Osteoblast (primary cell): ENCODE measurements at regions not wholly inside any gene's neighbourhood (a gene's known extent, or its start where the extent isn't known, plus 50 kb on each side); places are given as distances from the start of the nearest gene placed in this dataset.

Experiments used
- DNase-seq: peaks from one replicate; pipeline ENCODE4 v3.0.0; 2011; ENCODE audit warnings: low spot score, mixed read lengths; ENCODE audit not compliant: insufficient read length; ENCODE audit errors: missing footprints
- H2AFZ ChIP-seq: 2 replicates; pipeline ENCODE4 v1.6.0; 2011; ENCODE audit warnings: mild to moderate bottlenecking, low read length
- H3K27ac ChIP-seq: 2 replicates; pipeline ENCODE4 v1.5.1; 2011; ENCODE audit warnings: mild to moderate bottlenecking, low read depth, low read length, moderate library complexity
- H3K27me3 ChIP-seq: 2 replicates; pipeline ENCODE4 v1.6.0; 2012; ENCODE audit warnings: mild to moderate bottlenecking, control low read depth, inconsistent platforms, low read length, moderate library complexity; ENCODE audit not compliant: insufficient read depth
- H3K36me3 ChIP-seq: 2 replicates; pipeline ENCODE4 v1.5.1; 2011; ENCODE audit warnings: mild to moderate bottlenecking, low read length, control low read depth, moderate library complexity; ENCODE audit not compliant: insufficient read depth
- H3K4me1 ChIP-seq: 2 replicates; pipeline ENCODE4 v1.5.1; 2011; ENCODE audit warnings: mild to moderate bottlenecking, low read length, control low read depth, moderate library complexity; ENCODE audit not compliant: insufficient read depth
- H3K4me2 ChIP-seq: 2 replicates; pipeline ENCODE4 v1.6.0; 2011; ENCODE audit warnings: mild to moderate bottlenecking, low read length; ENCODE audit not compliant: insufficient read depth
- H3K4me3 ChIP-seq: fragments of 200-600 bp; sonication (generic); 3 replicates; pipeline ENCODE4 v1.5.1; 2012; ENCODE audit warnings: mild to moderate bottlenecking, low read length, inconsistent platforms; ENCODE audit not compliant: insufficient read depth
- H3K79me2 ChIP-seq: 2 replicates; pipeline ENCODE4 v1.6.0; 2012; ENCODE audit warnings: mild to moderate bottlenecking, low read length, control low read depth, inconsistent platforms; ENCODE audit not compliant: insufficient read depth
- H3K9me3 ChIP-seq: 2 replicates; pipeline ENCODE4 v1.5.1; 2011; ENCODE audit warnings: low read depth, low read length, control low read depth
- H4K20me1 ChIP-seq: 2 replicates; pipeline ENCODE4 v1.6.0; 2012; ENCODE audit warnings: mild to moderate bottlenecking, low read length, control low read depth; ENCODE audit not compliant: insufficient read depth
- CTCF ChIP-seq: IDR thresholded peaks from 2 replicates; pipeline ENCODE4 v1.5.1; 2011; ENCODE audit warnings: mild to moderate bottlenecking, low read depth, low read length, moderate library complexity; ENCODE audit errors: extremely low read depth

- H3K36me3 ChIP-seq, result no peaks in the 10 kb centered on the region
- no peak for TF ChIP-seq CTCF
- no peaks in the 10 kb centered on the region for H3K9me3 ChIP-seq
- H3K79me2 ChIP-seq, result no peaks in the 10 kb centered on the region
- no peaks in the 10 kb centered on the region for H4K20me1 ChIP-seq
- peak overlapping the region; percentile 50 for H2AFZ ChIP-seq
- H3K4me1 ChIP-seq, result peaks cover 10% of the 10 kb centered on the region
- peak overlapping the region; percentile 58 for H3K4me2 ChIP-seq
- H3K4me3 ChIP-seq, result no peak overlapping the region
- H3K27me3 ChIP-seq, result no peaks in the 10 kb centered on the region
- peak overlapping the region; percentile 41 for H3K27ac ChIP-seq
- peak; percentile 35 for DNase-seq
Measured at GRCh38 chr7:92916770-92917224, 80.4 kb upstream of the CDK6 start.

- no peak overlapping the region for H3K4me3 ChIP-seq
- TF ChIP-seq CTCF, result no peak
- H3K36me3 ChIP-seq, result no peaks in the 10 kb centered on the region
- H3K27me3 ChIP-seq, result no peaks in the 10 kb centered on the region
- H3K27ac ChIP-seq, result no peak overlapping the region
- H3K4me1 ChIP-seq, result peaks cover 10% of the 10 kb centered on the region
- no peaks in the 10 kb centered on the region for H3K79me2 ChIP-seq
- no peaks in the 10 kb centered on the region for H4K20me1 ChIP-seq
- DNase-seq, result no peak
- H2AFZ ChIP-seq, result no peak overlapping the region
- H3K9me3 ChIP-seq, result no peaks in the 10 kb centered on the region
- H3K4me2 ChIP-seq, result no peak overlapping the region
Measured at GRCh38 chr7:92915348-92915747, 79.0 kb upstream of the CDK6 start.

GRCh38 chr7:92914645-92915044, 78.3 kb upstream of the CDK6 start:
- TF ChIP-seq CTCF, result no peak
- Histone ChIP-seq H4K20me1 (no peaks in the 10 kb centered on the region), H3K27ac (no peak overlapping the region), H3K9me3 (no peaks in the 10 kb centered on the region), H3K4me3 (no peak overlapping the region), H2AFZ (no peak overlapping the region), H3K36me3 (no peaks in the 10 kb centered on the region), H3K27me3 (no peaks in the 10 kb centered on the region), H3K4me1 (peaks cover 10% of the 10 kb centered on the region), H3K4me2 (no peak overlapping the region), H3K79me2 (no peaks in the 10 kb centered on the region)
- no peak for DNase-seq

GRCh38 chr7:92913849-92914248, 77.5 kb upstream of the CDK6 start:
- peaks cover 10% of the 10 kb centered on the region for H3K4me1 ChIP-seq
- no peaks in the 10 kb centered on the region for H3K36me3 ChIP-seq
- no peaks in the 10 kb centered on the region for H3K27me3 ChIP-seq
- no peak for DNase-seq
- H3K9me3 ChIP-seq, result no peaks in the 10 kb centered on the region
- no peak overlapping the region for H3K4me2 ChIP-seq
- H3K4me3 ChIP-seq, result no peak overlapping the region
- TF ChIP-seq CTCF, result no peak
- no peaks in the 10 kb centered on the region for H4K20me1 ChIP-seq
- H3K27ac ChIP-seq, result no peak overlapping the region
- no peak overlapping the region for H2AFZ ChIP-seq
- H3K79me2 ChIP-seq, result no peaks in the 10 kb centered on the region
